ENCODE measurements at regions not wholly inside any gene's neighbourhood (a gene's known extent, or its start where the extent isn't known, plus 50 kb on each side); places are given as distances from the start of the nearest gene placed in this dataset.
"Not testable (repeated sequence)": the region's sequence is repeated elsewhere in the genome, so short reads cannot be mapped to it uniquely, and the experiment has no call there.

GRCh38 chr21:9874136-9874535, 647.2 kb upstream of the TPTE start:
- not testable (repeated sequence) for TF ChIP-seq CTCF (IDR thresholded peaks at IDR 0.05); POLR2AphosphoS2 (conservative IDR thresholded peaks at IDR 0.05; ENCODE audit: low read length); RCOR1 (IDR thresholded peaks at IDR 0.05; ENCODE audit: low read depth, low read length); RAD21 (conservative IDR thresholded peaks at IDR 0.05 in 1 of 2, IDR thresholded peaks at IDR 0.05 in 1 of 2); PHF8 (IDR thresholded peaks at IDR 0.05; ENCODE audit: borderline replicate concordance, low read depth); BHLHE40 (IDR thresholded peaks at IDR 0.05; ENCODE audit: low read depth, low read length)
